PFSK-1 (cell line): ENCODE measurements at regions not wholly inside any gene's neighbourhood (a gene's known extent, or its start where the extent isn't known, plus 50 kb on each side); places are given as distances from the start of the nearest gene placed in this dataset.

Experiments used
- FOXP2 ChIP-seq: optimal IDR thresholded peaks from 2 replicates; pipeline ENCODE3; 2011; ENCODE audit warnings: borderline replicate concordance, control low read depth, inconsistent platforms; ENCODE audit not compliant: insufficient read depth; ENCODE audit errors: extremely low read length, extremely low read depth
- POLR2AphosphoS5 ChIP-seq: IDR thresholded peaks from 2 replicates; pipeline ENCODE4 v1.6.1; 2012; ENCODE audit warnings: low read depth, mild to moderate bottlenecking, control low read depth, low read length, moderate library complexity
- REST ChIP-seq, 2 experiments: IDR thresholded peaks; 2 replicates each; pipeline versions ENCODE4 v1.6.1 to v1.8.0; 2011 to 2012; ENCODE audit warnings: low read depth in 2 of 2, low read length in 2 of 2, control low read depth in 1 of 2, inconsistent platforms in 1 of 2, mild to moderate bottlenecking in 1 of 2, moderate library complexity in 1 of 2; ENCODE audit not compliant: insufficient read depth in 1 of 2
- SIN3A ChIP-seq: IDR thresholded peaks from 2 replicates; pipeline ENCODE4 v1.6.1; 2012; ENCODE audit warnings: mild to moderate bottlenecking, low read length, moderate library complexity, borderline replicate concordance; ENCODE audit not compliant: insufficient read depth
- TAF1 ChIP-seq: IDR thresholded peaks from 2 replicates; pipeline ENCODE4 v1.6.1; 2012; ENCODE audit warnings: low read length, control low read depth, borderline replicate concordance; ENCODE audit not compliant: insufficient read depth

GRCh38 chr12:25382311-25383106 lies 131.8 kb upstream of the KRAS start:
- TF ChIP-seq POLR2AphosphoS5 = no peak

GRCh38 chr12:25377469-25378177 lies 126.9 kb upstream of the KRAS start:
- 0 out of 2 replicates have a peak, but pooled peaks have one; percentile 42 for TF ChIP-seq SIN3A
- no peak for TF ChIP-seq FOXP2
- no peak for TF ChIP-seq POLR2AphosphoS5

- TF ChIP-seq TAF1 (no peak), FOXP2 (no peak), POLR2AphosphoS5 (no peak), REST (IDR thresholded peaks at IDR 0.05; ENCODE audit: insufficient read depth in 1 of 2, low read depth in 2 of 2, low read length in 2 of 2) (no peak), SIN3A (no peak)
Observed at GRCh38 chr12:25376985-25377384, 126.3 kb upstream of the KRAS start.

- TF ChIP-seq POLR2AphosphoS5 (no peak), TAF1 (no peak), SIN3A (no peak), REST (IDR thresholded peaks at IDR 0.05; ENCODE audit: insufficient read depth in 1 of 2, low read depth in 2 of 2, low read length in 2 of 2) (no peak), FOXP2 (no peak)
Observed at GRCh38 chr12:25376407-25376806, 125.7 kb upstream of the KRAS start.

GRCh38 chr12:25372969-25373817 lies 122.5 kb upstream of the KRAS start:
- TF ChIP-seq SIN3A (no peak), POLR2AphosphoS5 (no peak), REST (IDR thresholded peaks at IDR 0.05; ENCODE audit: insufficient read depth in 1 of 2, low read depth in 2 of 2, low read length in 2 of 2) (no peak), TAF1 (no peak), FOXP2 (no peak)

GRCh38 chr12:25372002-25372401 lies 121.3 kb upstream of the KRAS start:
- TF ChIP-seq FOXP2 (no peak), REST (IDR thresholded peaks at IDR 0.05; ENCODE audit: insufficient read depth in 1 of 2, low read depth in 2 of 2, low read length in 2 of 2) (no peak)
